Stomach smooth muscle (tissue), 2 donors: ENCODE measurements at regions not wholly inside any gene's neighbourhood (a gene's known extent, or its start where the extent isn't known, plus 50 kb on each side); places are given as distances from the start of the nearest gene placed in this dataset.

Experiments used
- H3K27ac ChIP-seq: one replicate; pipeline ENCODE4 v1.7.0; 2013; ENCODE audit warnings: mild to moderate bottlenecking, low read length, inconsistent platforms
- H3K27me3 ChIP-seq, 2 donors: one replicate each; pipeline ENCODE4 v1.7.0; 2013; ENCODE audit warnings: low read length in 2 of 2; ENCODE audit not compliant: insufficient read depth in 2 of 2, control insufficient read depth in 1 of 2
- H3K36me3 ChIP-seq, 2 donors: one replicate each; pipeline ENCODE4 v1.7.0; 2013; ENCODE audit warnings: low read length in 2 of 2; ENCODE audit not compliant: control insufficient read depth in 2 of 2, insufficient read depth in 2 of 2
- H3K4me1 ChIP-seq: one replicate; pipeline ENCODE4 v1.7.0; 2013; ENCODE audit warnings: low read length; ENCODE audit not compliant: control insufficient read depth, insufficient read depth
- H3K4me3 ChIP-seq, 2 donors: one replicate each; pipeline ENCODE4 v1.7.0; 2013; ENCODE audit warnings: low read length in 2 of 2
- H3K9ac ChIP-seq, 2 donors: one replicate each; pipeline ENCODE4 v1.7.0; 2013; ENCODE audit warnings: low read length in 2 of 2, mild to moderate bottlenecking in 1 of 2
- H3K9me3 ChIP-seq, 2 donors: one replicate each; pipeline ENCODE4 v1.7.0; 2013; ENCODE audit warnings: low read length in 2 of 2; ENCODE audit not compliant: control insufficient read depth in 2 of 2
- donor health status: healthy.
- donor health status: Pancreatic carcinoma.

GRCh38 chr15:98063871-98064270 is 103.4 kb downstream of the ARRDC4 start:
- Histone ChIP-seq H3K9me3 (no peaks in the 10 kb centered on the region), H3K4me3 (no peak overlapping the region), H3K27me3 (peaks cover 0 to 2% of the 10 kb centered on the region in 2 donors), H3K9ac (no peak overlapping the region), H3K36me3 (no peaks in the 10 kb centered on the region), H3K27ac (no peak overlapping the region), H3K4me1 (peaks cover 3% of the 10 kb centered on the region)

GRCh38 chr15:98067339-98067738 is 106.8 kb downstream of the ARRDC4 start:
- Histone ChIP-seq H3K4me3 (peak overlapping the region in 1 of 2 donors; percentile 24), H3K9ac (no peak overlapping the region), H3K36me3 (no peaks in the 10 kb centered on the region), H3K4me1 (peaks cover 3% of the 10 kb centered on the region), H3K27ac (no peak overlapping the region), H3K9me3 (peaks cover 0 to 4% of the 10 kb centered on the region in 2 donors), H3K27me3 (no peaks in the 10 kb centered on the region)

- H3K27ac ChIP-seq: no peak overlapping the region
- no peaks in the 10 kb centered on the region for H3K27me3 ChIP-seq
- no peak overlapping the region for H3K9ac ChIP-seq
- H3K4me1 ChIP-seq: peaks cover 3% of the 10 kb centered on the region
- no peaks in the 10 kb centered on the region for H3K36me3 ChIP-seq
- H3K9me3 ChIP-seq: peaks cover 0 to 4% of the 10 kb centered on the region in 2 donors
- no peak overlapping the region for H3K4me3 ChIP-seq
Measured at GRCh38 chr15:98069256-98069655, 108.8 kb downstream of the ARRDC4 start.

GRCh38 chr15:98070137-98070536 is 109.6 kb downstream of the ARRDC4 start:
- no peak overlapping the region for H3K4me3 ChIP-seq
- H3K27me3 ChIP-seq: no peaks in the 10 kb centered on the region
- H3K9me3 ChIP-seq: peaks cover 0 to 4% of the 10 kb centered on the region in 2 donors

GRCh38 chr15:98071786-98072185 is 111.3 kb downstream of the ARRDC4 start:
- peaks cover 12% of the 10 kb centered on the region for H3K4me1 ChIP-seq
- H3K9me3 ChIP-seq: peaks cover 0 to 4% of the 10 kb centered on the region in 2 donors
- H3K27me3 ChIP-seq: no peaks in the 10 kb centered on the region
- no peak overlapping the region for H3K4me3 ChIP-seq
- H3K36me3 ChIP-seq: no peaks in the 10 kb centered on the region
- H3K27ac ChIP-seq: no peak overlapping the region
- no peak overlapping the region for H3K9ac ChIP-seq

More at GRCh38 chr15:98070137-98070536, 109.6 kb downstream of the ARRDC4 start:
- Histone ChIP-seq H3K4me1 (peaks cover 3% of the 10 kb centered on the region), H3K36me3 (no peaks in the 10 kb centered on the region), H3K27ac (no peak overlapping the region), H3K9ac (no peak overlapping the region)

GRCh38 chr15:98075441-98075840 is 114.9 kb downstream of the ARRDC4 start:
- H3K9ac ChIP-seq: no peak overlapping the region
- H3K27me3 ChIP-seq: no peaks in the 10 kb centered on the region
- no peaks in the 10 kb centered on the region for H3K36me3 ChIP-seq
- peaks cover 13% of the 10 kb centered on the region for H3K4me1 ChIP-seq
- H3K9me3 ChIP-seq: peaks cover 0 to under 1% of the 10 kb centered on the region in 2 donors
- no peak overlapping the region for H3K27ac ChIP-seq
- H3K4me3 ChIP-seq: no peak overlapping the region

- Histone ChIP-seq H3K9ac (peak overlapping the region in 1 of 2 donors; percentile 43), H3K27ac (peak overlapping the region; percentile 53), H3K36me3 (no peaks in the 10 kb centered on the region), H3K4me3 (no peak overlapping the region), H3K9me3 (no peaks in the 10 kb centered on the region), H3K27me3 (no peaks in the 10 kb centered on the region), H3K4me1 (peaks cover 13% of the 10 kb centered on the region)
Measured at GRCh38 chr15:98076021-98076816, 115.7 kb downstream of the ARRDC4 start.

GRCh38 chr15:98077186-98077585 is 116.7 kb downstream of the ARRDC4 start:
- H3K27me3 ChIP-seq: no peaks in the 10 kb centered on the region
- H3K9ac ChIP-seq: peak overlapping the region; percentile 14 to 32
- no peaks in the 10 kb centered on the region for H3K9me3 ChIP-seq
- no peak overlapping the region for H3K4me3 ChIP-seq
- peak overlapping the region; percentile 53 for H3K27ac ChIP-seq
- H3K4me1 ChIP-seq: peaks cover 13% of the 10 kb centered on the region
- no peaks in the 10 kb centered on the region for H3K36me3 ChIP-seq

- H3K36me3 ChIP-seq: no peaks in the 10 kb centered on the region
Measured at GRCh38 chr15:98080791-98081190, 120.3 kb downstream of the ARRDC4 start.

GRCh38 chr15:98083203-98083910 is 122.9 kb downstream of the ARRDC4 start:
- H3K27ac ChIP-seq: no peak overlapping the region
- H3K9me3 ChIP-seq: no peaks in the 10 kb centered on the region
- no peaks in the 10 kb centered on the region for H3K27me3 ChIP-seq

More at GRCh38 chr15:98080791-98081190, 120.3 kb downstream of the ARRDC4 start:
- Histone ChIP-seq H3K27ac (no peak overlapping the region), H3K27me3 (no peaks in the 10 kb centered on the region), H3K4me1 (peaks cover 13% of the 10 kb centered on the region), H3K9ac (no peak overlapping the region), H3K9me3 (no peaks in the 10 kb centered on the region), H3K4me3 (no peak overlapping the region)

More at GRCh38 chr15:98083203-98083910, 122.9 kb downstream of the ARRDC4 start:
- no peaks in the 10 kb centered on the region for H3K4me1 ChIP-seq
- H3K9ac ChIP-seq: no peak overlapping the region
- no peak overlapping the region for H3K4me3 ChIP-seq
- H3K36me3 ChIP-seq: no peaks in the 10 kb centered on the region
